CD14-positive monocyte (primary cell): ENCODE measurements at regions not wholly inside any gene's neighbourhood (a gene's known extent, or its start where the extent isn't known, plus 50 kb on each side); places are given as distances from the start of the nearest gene placed in this dataset.

ENCODE experiments used
- DNase-seq, 3 donors: peaks; one replicate each; pipeline ENCODE4 v3.0.0-alpha.2; 2011 to 2022
- H2AFZ ChIP-seq: 2 replicates; pipeline ENCODE4 v1.6.0; 2012; ENCODE audit warnings: mild to moderate bottlenecking, low read depth, low read length, inconsistent platforms; ENCODE audit not compliant: insufficient read depth, poor library complexity, severe bottlenecking
- H3K27ac ChIP-seq, 2 donors: 1 replicate in 1 of 2; 2 replicates in 1 of 2; pipeline ENCODE4 v1.5.1; 2012 to 2013; ENCODE audit warnings: low read length in 2 of 2, control low read depth in 1 of 2, inconsistent platforms in 1 of 2, low read depth in 1 of 2, mild to moderate bottlenecking in 1 of 2
- H3K27me3 ChIP-seq, 2 donors: one replicate each; pipeline versions ENCODE4 v1.6.0 to v1.6.1; 2011 to 2013; ENCODE audit warnings: low read length in 2 of 2; ENCODE audit not compliant: control insufficient read depth in 2 of 2, insufficient read depth in 2 of 2
- H3K36me3 ChIP-seq, 2 donors: replicated peaks in 1 of 2; 1 replicate in 1 of 2; 2 replicates in 1 of 2; pipeline versions ENCODE4 v1.5.1 to v1.6.1; 2012 to 2013; ENCODE audit warnings: low read length in 2 of 2, control low read depth in 1 of 2, inconsistent platforms in 1 of 2, mild to moderate bottlenecking in 1 of 2; ENCODE audit not compliant: insufficient read depth in 2 of 2, control insufficient read depth in 1 of 2
- H3K4me1 ChIP-seq, 2 donors: 1 replicate in 1 of 2; 2 replicates in 1 of 2; pipeline versions ENCODE4 v1.5.1 to v1.6.1; 2012 to 2013; ENCODE audit warnings: low read length in 2 of 2, control low read depth in 1 of 2, inconsistent platforms in 1 of 2, mild to moderate bottlenecking in 1 of 2, moderate library complexity in 1 of 2; ENCODE audit not compliant: insufficient read depth in 2 of 2, control insufficient read depth in 1 of 2
- H3K4me2 ChIP-seq: replicated peaks from 2 replicates; pipeline ENCODE3; 2012; ENCODE audit warnings: low read length, moderate library complexity, mild to moderate bottlenecking; ENCODE audit not compliant: poor library complexity, severe bottlenecking; ENCODE audit errors: extremely low read depth
- H3K4me3 ChIP-seq, 3 experiments: fragments of 200-600 bp in 1 of 3; sonication (generic) in 1 of 3; replicated peaks in 1 of 3; 1 replicate in 2 of 3; 2 replicates in 1 of 3; pipeline ENCODE4 v1.5.1; 2011 to 2013; ENCODE audit warnings: low read length in 3 of 3, mild to moderate bottlenecking in 3 of 3, control low read depth in 2 of 3, low read depth in 2 of 3, inconsistent platforms in 1 of 3, moderate library complexity in 1 of 3
- H3K79me2 ChIP-seq: 2 replicates; pipeline ENCODE4 v1.6.0; 2012; ENCODE audit warnings: mild to moderate bottlenecking, control low read depth, inconsistent platforms, low read length, moderate library complexity; ENCODE audit not compliant: insufficient read depth
- H3K9ac ChIP-seq: 2 replicates; pipeline ENCODE4 v1.6.0; 2017; ENCODE audit warnings: low read length, mild to moderate bottlenecking; ENCODE audit not compliant: insufficient read depth, poor library complexity, severe bottlenecking
- H3K9me3 ChIP-seq, 2 donors: replicated peaks in 1 of 2; 1 replicate in 1 of 2; 2 replicates in 1 of 2; pipeline versions ENCODE4 v1.5.1 to v1.6.1; 2012 to 2013; ENCODE audit warnings: low read length in 2 of 2, control low read depth in 1 of 2; ENCODE audit not compliant: control insufficient read depth in 1 of 2, insufficient read depth in 1 of 2
- H4K20me1 ChIP-seq: 2 replicates; pipeline ENCODE4 v1.6.0; 2012; ENCODE audit warnings: mild to moderate bottlenecking, low read length, control low read depth, moderate library complexity; ENCODE audit not compliant: insufficient read depth
- H3K27ac Mint-ChIP-seq, 7 donors: one replicate each; pipeline ENCODE4 v1.8.0; 2020; ENCODE audit warnings: mild to moderate bottlenecking in 7 of 7, mixed read lengths in 7 of 7, moderate library complexity in 6 of 7, inconsistent platforms in 2 of 7
- H3K27me3 Mint-ChIP-seq, 3 donors: one replicate each; pipeline ENCODE4 v1.8.0; 2021 to 2022; ENCODE audit warnings: low read depth in 3 of 3, mild to moderate bottlenecking in 3 of 3, mixed read lengths in 3 of 3, moderate library complexity in 3 of 3, inconsistent platforms in 1 of 3
- H3K36me3 Mint-ChIP-seq, 2 donors: one replicate each; pipeline ENCODE4 v1.8.0; 2020; ENCODE audit warnings: mixed read lengths in 2 of 2, inconsistent platforms in 1 of 2, mild to moderate bottlenecking in 1 of 2
- H3K4me1 Mint-ChIP-seq: one replicate; pipeline ENCODE4 v1.8.0; 2020; ENCODE audit warnings: mild to moderate bottlenecking, mixed read lengths
- H3K4me3 Mint-ChIP-seq, 2 donors: one replicate each; pipeline ENCODE4 v1.8.0; 2020; ENCODE audit warnings: mild to moderate bottlenecking in 2 of 2, mixed read lengths in 2 of 2, moderate library complexity in 1 of 2
- H3K9me3 Mint-ChIP-seq, 7 donors: one replicate each; pipeline ENCODE4 v1.8.0; 2020 to 2022; ENCODE audit warnings: mixed read lengths in 7 of 7, mild to moderate bottlenecking in 6 of 7, moderate library complexity in 6 of 7, inconsistent platforms in 2 of 7
- WGBS: methylation state at CpG from one replicate; pipeline ENCODE4 v1.1.5; 2013; ENCODE audit warnings: missing lambda C conversion rate; ENCODE audit not compliant: insufficient coverage; 5-methylcytosine and 5-hydroxymethylcytosine counted together
- intact Hi-C, 2 donors: fragments of 100-400 bp; cut with micrococcal nuclease; formaldehyde crosslinking; loops; one replicate each; pipeline versions ENCODE4 v1.15.0 to v1.15.1; 2023
- TF ChIP-seq, protein P1 (sequence below): fragments of 200-600 bp; IDR thresholded peaks from one replicate; pipeline ENCODE4 v1.8.0; 2022; ENCODE audit warnings: antibody characterized with exemption, mild to moderate bottlenecking

DNA sequence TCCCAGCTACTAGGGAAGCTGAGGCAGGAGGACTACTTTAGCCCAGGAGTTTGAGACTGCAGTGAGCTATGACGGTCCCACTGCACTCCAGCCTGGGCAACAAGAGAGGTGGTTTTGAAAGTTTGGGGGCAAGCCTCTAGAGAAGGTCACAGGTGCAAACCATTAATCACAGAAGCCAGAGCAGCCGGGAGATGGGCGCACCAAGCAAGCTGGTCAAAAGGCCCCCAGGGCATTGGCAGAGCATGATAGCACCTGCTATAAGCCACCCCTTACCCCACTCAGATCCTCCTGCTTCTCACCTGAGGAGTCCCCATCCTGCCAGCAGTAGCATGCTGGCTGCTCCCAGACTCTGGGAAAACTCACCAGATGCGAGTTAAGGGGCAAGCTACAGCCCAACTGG is 116.1 kb upstream of the RAB12 start:
- H3K27me3 Mint-ChIP-seq, result peaks cover 2 to 16% (median 2%) of the 10 kb centered on the region in 3 donors
- 92% methylated on average over 1 of the region's 4 CpGs for WGBS
- intact Hi-C loops, result no loop called here

DNA sequence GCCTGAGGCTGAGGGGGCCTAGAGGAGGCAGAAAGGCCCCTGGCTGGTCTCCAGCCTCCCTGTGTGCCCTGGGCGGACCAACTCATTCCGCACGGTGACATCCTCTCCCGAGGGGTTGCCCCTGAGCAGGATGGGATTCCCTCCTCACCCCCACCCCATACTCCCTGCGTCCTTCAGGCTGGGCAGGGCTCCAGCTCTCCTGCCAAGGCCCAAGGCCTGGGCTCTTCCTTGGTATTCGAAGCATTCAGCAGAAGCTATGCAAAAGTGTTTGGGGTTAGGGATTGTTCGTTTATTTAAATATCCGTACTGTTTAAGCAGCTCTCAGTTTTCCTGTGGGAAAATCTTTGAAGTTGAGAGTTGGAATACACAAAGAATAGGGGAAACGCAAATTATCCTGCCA is 113.1 kb upstream of the RAB12 start:
- H3K27ac Mint-ChIP-seq, result no peak overlapping the region
- 98% methylated on average over 8 of the region's 9 CpGs for WGBS
- Histone ChIP-seq H3K36me3 (no peaks in the 10 kb centered on the region), H3K4me2 (no peak overlapping the region), H3K9ac (no peak overlapping the region), H3K9me3 (peaks cover 0 to 9% of the 10 kb centered on the region in 2 donors), H2AFZ (no peak overlapping the region), H4K20me1 (no peaks in the 10 kb centered on the region), H3K4me3 (no peak overlapping the region), H3K79me2 (no peaks in the 10 kb centered on the region), H3K27me3 (no peaks in the 10 kb centered on the region), H3K27ac (no peak overlapping the region), H3K4me1 (no peaks in the 10 kb centered on the region)
- intact Hi-C loops, result no loop called here
- H3K4me3 Mint-ChIP-seq, result no peak overlapping the region
- H3K27me3 Mint-ChIP-seq, result peaks cover 2 to 16% (median 8%) of the 10 kb centered on the region in 3 donors
- no peaks in the 10 kb centered on the region for H3K4me1 Mint-ChIP-seq
- TF ChIP-seq, protein P1, sequence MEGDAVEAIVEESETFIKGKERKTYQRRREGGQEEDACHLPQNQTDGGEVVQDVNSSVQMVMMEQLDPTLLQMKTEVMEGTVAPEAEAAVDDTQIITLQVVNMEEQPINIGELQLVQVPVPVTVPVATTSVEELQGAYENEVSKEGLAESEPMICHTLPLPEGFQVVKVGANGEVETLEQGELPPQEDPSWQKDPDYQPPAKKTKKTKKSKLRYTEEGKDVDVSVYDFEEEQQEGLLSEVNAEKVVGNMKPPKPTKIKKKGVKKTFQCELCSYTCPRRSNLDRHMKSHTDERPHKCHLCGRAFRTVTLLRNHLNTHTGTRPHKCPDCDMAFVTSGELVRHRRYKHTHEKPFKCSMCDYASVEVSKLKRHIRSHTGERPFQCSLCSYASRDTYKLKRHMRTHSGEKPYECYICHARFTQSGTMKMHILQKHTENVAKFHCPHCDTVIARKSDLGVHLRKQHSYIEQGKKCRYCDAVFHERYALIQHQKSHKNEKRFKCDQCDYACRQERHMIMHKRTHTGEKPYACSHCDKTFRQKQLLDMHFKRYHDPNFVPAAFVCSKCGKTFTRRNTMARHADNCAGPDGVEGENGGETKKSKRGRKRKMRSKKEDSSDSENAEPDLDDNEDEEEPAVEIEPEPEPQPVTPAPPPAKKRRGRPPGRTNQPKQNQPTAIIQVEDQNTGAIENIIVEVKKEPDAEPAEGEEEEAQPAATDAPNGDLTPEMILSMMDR, result no peak
- H3K36me3 Mint-ChIP-seq, result no peaks in the 10 kb centered on the region
- no peak for DNase-seq
- peaks cover 0 to 11% (median 1%) of the 10 kb centered on the region in 7 donors for H3K9me3 Mint-ChIP-seq

More for the DNA sequence above, 116.1 kb upstream of the RAB12 start:
- Mint-ChIP-seq H3K36me3 (no peaks in the 10 kb centered on the region), H3K9me3 (peaks cover 0 to 9% (median 4%) of the 10 kb centered on the region in 7 donors), H3K27ac (no peak overlapping the region), H3K4me3 (no peak overlapping the region), H3K4me1 (no peaks in the 10 kb centered on the region)
- no peaks in the 10 kb centered on the region for H3K9me3 ChIP-seq
- no peak overlapping the region for H3K4me2 ChIP-seq
- no peak overlapping the region for H2AFZ ChIP-seq
- no peaks in the 10 kb centered on the region for H3K79me2 ChIP-seq
- H3K4me3 ChIP-seq, result no peak overlapping the region
- TF ChIP-seq, protein P1, result no peak
- no peak overlapping the region for H3K27ac ChIP-seq
- H3K36me3 ChIP-seq, result no peaks in the 10 kb centered on the region
- no peaks in the 10 kb centered on the region for H3K4me1 ChIP-seq
- no peaks in the 10 kb centered on the region for H4K20me1 ChIP-seq
- DNase-seq, result no peak
- no peak overlapping the region for H3K9ac ChIP-seq
- no peaks in the 10 kb centered on the region for H3K27me3 ChIP-seq
